Naive B cell (primary cell): ENCODE measurements at regions not wholly inside any gene's neighbourhood (a gene's known extent, or its start where the extent isn't known, plus 50 kb on each side); places are given as distances from the start of the nearest gene placed in this dataset.
A peak's percentile ranks its signal among the peaks of the same experiment; 100 is the strongest.
"Not testable (repeated sequence)": the region's sequence is repeated elsewhere in the genome, so short reads cannot be mapped to it uniquely, and the experiment has no call there.

Experiments used
- ATAC-seq, 2 donors: fragments of 150-1000 bp; cut with Tn5 transposase; 2 replicates each; pipeline ENCODE4 v1.10.0; 2021; ENCODE audit warnings: low read depth in 2 of 2, mild to moderate bottlenecking in 2 of 2, moderate library complexity in 2 of 2
- DNase-seq: peaks from one replicate; pipeline ENCODE4 v3.0.0; 2022
- H3K27ac Mint-ChIP-seq, 6 donors: one replicate each; pipeline ENCODE4 v1.8.0; 2020 to 2022; ENCODE audit warnings: mild to moderate bottlenecking in 6 of 6, mixed read lengths in 6 of 6, moderate library complexity in 5 of 6, inconsistent platforms in 2 of 6
- H3K27me3 Mint-ChIP-seq, 3 donors: one replicate each; pipeline ENCODE4 v1.8.0; 2021 to 2022; ENCODE audit warnings: mixed read lengths in 3 of 3, mild to moderate bottlenecking in 1 of 3
- H3K36me3 Mint-ChIP-seq, 2 donors: one replicate each; pipeline ENCODE4 v1.8.0; 2020 to 2022; ENCODE audit warnings: mixed read lengths in 2 of 2, inconsistent platforms in 1 of 2, mild to moderate bottlenecking in 1 of 2
- H3K4me1 Mint-ChIP-seq, 3 donors: one replicate each; pipeline ENCODE4 v1.8.0; 2020 to 2022; ENCODE audit warnings: mixed read lengths in 3 of 3, inconsistent platforms in 1 of 3, mild to moderate bottlenecking in 1 of 3, moderate library complexity in 1 of 3
- H3K4me3 Mint-ChIP-seq, 8 donors: one replicate each; pipeline ENCODE4 v1.8.0; 2020 to 2022; ENCODE audit warnings: mild to moderate bottlenecking in 8 of 8, mixed read lengths in 8 of 8, moderate library complexity in 8 of 8, inconsistent platforms in 2 of 8
- H3K9me3 Mint-ChIP-seq, 7 donors: one replicate each; pipeline ENCODE4 v1.8.0; 2020 to 2022; ENCODE audit warnings: mixed read lengths in 7 of 7, mild to moderate bottlenecking in 5 of 7, inconsistent platforms in 2 of 7, moderate library complexity in 1 of 7

DNA sequence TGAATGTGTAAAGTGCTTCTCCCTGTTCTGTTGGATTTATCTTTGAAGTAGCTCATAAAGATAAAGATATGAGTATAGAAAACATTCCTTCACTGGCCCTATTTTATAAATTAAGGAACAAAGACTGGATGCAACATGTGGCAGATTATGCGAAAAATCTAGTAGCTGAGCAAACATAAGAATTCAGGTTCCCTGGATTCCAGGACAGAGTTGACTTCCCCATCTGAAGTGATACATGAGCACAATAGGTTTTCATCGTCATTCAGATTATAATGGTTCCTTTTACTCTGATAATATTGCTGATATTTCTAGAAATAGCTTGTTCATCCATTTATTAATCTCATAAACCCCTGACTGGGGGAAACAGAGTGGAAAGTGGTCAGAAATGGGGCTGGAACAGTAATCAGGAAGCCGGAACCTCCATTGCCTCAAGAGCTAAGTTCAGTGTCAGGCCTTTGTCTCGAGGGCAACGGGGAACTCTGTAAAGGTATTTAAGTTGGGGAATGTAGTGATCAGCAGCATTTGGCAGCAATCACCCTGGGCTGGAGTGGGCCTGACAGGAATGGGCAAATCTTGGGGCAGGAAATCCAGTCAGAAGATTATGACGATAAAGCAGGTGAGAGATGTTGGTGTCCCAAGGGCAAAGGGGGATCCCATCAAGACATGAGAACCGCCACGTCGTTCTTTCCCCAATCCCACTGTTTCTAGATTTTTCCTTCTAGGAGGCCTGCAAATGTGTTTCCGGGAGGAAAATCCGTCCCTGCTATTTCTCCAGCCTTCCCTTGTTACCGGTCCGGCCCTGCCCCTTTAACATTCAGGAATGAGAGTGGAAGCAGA is 232.5 kb upstream of the SERP2 start:
- no peak for ATAC-seq
- Mint-ChIP-seq H3K27ac (peak overlapping the region; percentile 88 to 94 (median 92)), H3K27me3 (no peaks in the 10 kb centered on the region), H3K4me1 (peaks cover 16 to 29% (median 17%) of the 10 kb centered on the region in 3 donors), H3K36me3 (no peaks in the 10 kb centered on the region), H3K9me3 (no peaks in the 10 kb centered on the region), H3K4me3 (peak overlapping the region; percentile 79 to 99 (median 93))
- DNase-seq, result no peak

DNA sequence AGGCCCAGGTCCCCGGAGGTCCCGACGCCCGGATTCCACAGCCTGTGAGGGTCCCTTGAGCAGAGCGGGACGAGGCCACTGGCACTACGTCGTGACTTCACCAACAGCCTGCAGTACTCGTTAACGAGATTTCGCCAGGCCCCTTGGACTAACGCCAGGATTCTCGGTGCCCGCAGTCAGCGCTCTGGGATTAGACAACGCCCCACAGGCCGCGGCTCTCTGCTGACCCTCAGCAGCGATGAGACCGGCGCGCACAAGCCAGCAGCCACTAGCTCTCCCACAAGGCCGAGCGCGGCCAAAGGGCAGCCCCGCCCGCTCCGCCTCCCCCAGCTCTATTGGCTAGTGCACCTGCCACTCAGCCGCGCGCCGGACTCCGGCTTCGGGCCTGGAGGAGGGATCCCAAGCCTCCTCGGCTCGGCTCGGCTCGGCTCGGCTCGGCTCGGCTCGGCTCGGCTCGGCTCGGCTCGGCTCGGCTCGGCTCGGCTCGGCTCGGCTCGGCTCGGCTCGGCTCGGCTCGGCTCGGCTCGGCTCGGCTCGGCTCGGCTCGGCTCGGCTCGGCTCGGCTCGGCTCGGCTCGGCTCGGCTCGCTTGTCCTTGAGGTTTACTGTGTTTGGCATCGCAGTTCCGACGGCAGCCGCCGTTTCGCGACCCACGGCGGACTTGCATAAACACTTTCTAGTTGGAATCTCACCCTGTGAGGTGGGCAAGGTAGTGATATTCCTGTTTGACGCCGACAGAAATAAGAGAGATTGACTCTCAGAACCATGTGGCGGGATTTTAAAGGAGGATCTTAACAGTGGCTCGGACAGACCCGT is 231.7 kb upstream of the SERP2 start:
- Mint-ChIP-seq H3K4me1 (peaks cover 24 to 37% (median 25%) of the 10 kb centered on the region in 3 donors), H3K9me3 (peaks cover 0 to 5% (median 0%) of the 10 kb centered on the region in 7 donors)

DNA sequence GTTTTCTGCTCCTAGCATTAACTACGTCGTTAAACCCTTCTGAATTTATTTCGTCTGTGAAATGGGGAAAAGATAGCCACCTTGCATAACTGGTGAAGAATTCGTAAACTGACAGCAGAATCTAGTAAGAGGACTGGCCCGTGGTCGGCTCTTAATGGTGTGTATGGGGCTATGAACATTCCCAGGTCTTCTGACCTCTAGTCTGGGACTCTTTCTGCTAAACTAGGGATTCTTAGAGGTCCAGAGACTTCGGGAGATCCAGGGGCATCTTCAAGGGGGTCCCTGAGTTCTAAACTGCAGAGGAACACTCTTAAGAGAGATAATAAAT is 231.1 kb upstream of the SERP2 start:
- H3K36me3 Mint-ChIP-seq, result no peaks in the 10 kb centered on the region
- peak overlapping the region; percentile 79 to 99 (median 96) for H3K4me3 Mint-ChIP-seq
- peaks cover 24 to 40% (median 25%) of the 10 kb centered on the region in 3 donors for H3K4me1 Mint-ChIP-seq
- H3K27me3 Mint-ChIP-seq, result no peaks in the 10 kb centered on the region
- ATAC-seq, result peak in 1 of 2 donors; percentile 1
- DNase-seq, result no peak
- H3K27ac Mint-ChIP-seq, result peak overlapping the region; percentile 11 to 98 (median 95)
- H3K9me3 Mint-ChIP-seq, result peaks cover 0 to 5% (median 0%) of the 10 kb centered on the region in 7 donors

More for the DNA sequence above, 231.7 kb upstream of the SERP2 start:
- DNase-seq, result peak; percentile 97
- Mint-ChIP-seq H3K4me3 (peak overlapping the region; percentile 79 to 99 (median 96)), H3K27ac (peak overlapping the region; percentile 88 to 98 (median 96)), H3K27me3 (no peaks in the 10 kb centered on the region), H3K36me3 (no peaks in the 10 kb centered on the region)
- peak; percentile 95 to 97 for ATAC-seq

GRCh38 chr13:44142941-44143665 is 230.5 kb upstream of the SERP2 start:
- Mint-ChIP-seq H3K27ac (peak overlapping the region in 2 of 6 donors; percentile 88 to 98), H3K4me3 (peak overlapping the region in 7 of 8 donors; percentile 79 to 99 (median 95)), H3K9me3 (peaks cover 0 to 5% (median 0%) of the 10 kb centered on the region in 7 donors), H3K27me3 (no peaks in the 10 kb centered on the region), H3K36me3 (no peaks in the 10 kb centered on the region), H3K4me1 (peaks cover 24 to 40% (median 25%) of the 10 kb centered on the region in 3 donors)
- no peak for ATAC-seq
- no peak for DNase-seq

DNA sequence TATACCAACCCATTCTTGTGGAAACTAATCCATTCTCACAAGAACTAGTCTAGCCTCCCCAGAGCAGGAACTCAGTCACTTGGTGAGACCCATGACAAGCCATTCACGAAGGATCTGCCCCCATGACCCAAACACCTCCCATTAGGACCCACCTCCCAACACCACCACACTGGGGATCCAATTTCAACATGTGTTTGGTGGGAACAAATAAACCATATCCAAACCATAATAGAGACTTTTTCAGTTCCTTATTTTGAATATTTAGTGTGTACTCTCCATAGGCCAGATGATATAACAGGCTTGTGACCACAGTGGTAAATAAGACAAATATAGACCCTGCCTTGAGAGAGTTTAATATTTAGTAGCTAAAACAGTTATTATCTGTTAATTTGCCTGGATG is 227.5 kb upstream of the SERP2 start:
- Mint-ChIP-seq H3K4me1 (peaks cover 20 to 36% (median 22%) of the 10 kb centered on the region in 3 donors), H3K9me3 (peaks cover 0 to 5% (median 0%) of the 10 kb centered on the region in 7 donors), H3K4me3 (peak overlapping the region; percentile 0 to 84 (median 18))

DNA sequence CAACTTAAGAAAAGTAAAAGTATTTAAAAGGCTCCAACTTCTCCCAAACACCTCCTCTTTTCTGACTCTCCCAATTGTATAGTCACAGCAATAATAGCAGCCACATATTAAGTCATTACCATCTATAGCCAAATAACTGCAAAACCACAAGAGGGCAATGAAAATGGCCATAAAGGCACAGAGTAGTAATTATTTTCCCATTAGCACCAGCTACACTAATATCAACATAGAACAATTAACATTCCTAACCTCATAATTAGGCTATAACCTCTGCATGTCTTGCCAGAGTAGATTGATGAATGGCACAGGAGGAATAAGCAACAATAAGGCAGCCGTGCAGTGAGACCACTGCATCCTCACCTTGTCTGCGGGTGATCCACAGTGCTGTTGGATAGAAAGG is 226.4 kb upstream of the SERP2 start:
- peak overlapping the region in 1 of 8 donors; percentile 41 for H3K4me3 Mint-ChIP-seq
- no peak overlapping the region for H3K27ac Mint-ChIP-seq
- H3K27me3 Mint-ChIP-seq, result no peaks in the 10 kb centered on the region
- no peak for DNase-seq
- peaks cover 17 to 32% (median 19%) of the 10 kb centered on the region in 3 donors for H3K4me1 Mint-ChIP-seq
- no peak for ATAC-seq
- H3K9me3 Mint-ChIP-seq, result peaks cover 0 to 5% (median 0%) of the 10 kb centered on the region in 7 donors
- H3K36me3 Mint-ChIP-seq, result no peaks in the 10 kb centered on the region

More for the DNA sequence above, 227.5 kb upstream of the SERP2 start:
- H3K36me3 Mint-ChIP-seq, result no peaks in the 10 kb centered on the region
- no peaks in the 10 kb centered on the region for H3K27me3 Mint-ChIP-seq
- H3K27ac Mint-ChIP-seq, result peak overlapping the region in 5 of 6 donors; percentile 12 to 50 (median 33)
- DNase-seq (peak; percentile 29), ATAC-seq (peak; percentile 13)

DNA sequence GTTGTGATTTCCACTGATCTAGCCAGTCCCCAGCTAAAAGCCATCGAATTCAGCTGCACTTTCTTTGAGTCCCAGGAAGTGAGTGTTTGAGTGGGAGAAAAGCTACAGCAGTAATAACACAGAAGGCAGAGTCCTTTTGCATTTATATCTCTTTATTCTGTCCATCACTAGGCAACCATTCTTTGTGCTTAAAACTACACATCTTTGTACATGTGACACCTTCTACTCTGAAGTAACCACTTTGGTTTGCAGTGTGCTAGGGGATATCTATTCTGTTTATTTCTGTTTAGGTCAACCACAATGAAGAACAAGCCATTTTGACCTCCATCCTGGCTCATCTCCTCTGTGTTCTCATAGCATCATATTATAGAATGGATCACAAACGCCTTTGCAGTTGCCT is 226.0 kb upstream of the SERP2 start:
- Mint-ChIP-seq H3K27me3 (no peaks in the 10 kb centered on the region), H3K4me3 (no peak overlapping the region), H3K4me1 (peaks cover 17 to 28% (median 19%) of the 10 kb centered on the region in 3 donors), H3K27ac (no peak overlapping the region), H3K9me3 (peaks cover 0 to 5% (median 0%) of the 10 kb centered on the region in 7 donors), H3K36me3 (no peaks in the 10 kb centered on the region)
- no peak for ATAC-seq
- no peak for DNase-seq

GRCh38 chr13:44148159-44148914 is 225.3 kb upstream of the SERP2 start:
- peaks cover 0 to 5% (median 0%) of the 10 kb centered on the region in 7 donors for H3K9me3 Mint-ChIP-seq
- no peaks in the 10 kb centered on the region for H3K36me3 Mint-ChIP-seq
- H3K4me1 Mint-ChIP-seq, result peaks cover 17 to 22% (median 19%) of the 10 kb centered on the region in 3 donors
- no peaks in the 10 kb centered on the region for H3K27me3 Mint-ChIP-seq
- H3K4me3 Mint-ChIP-seq, result no peak overlapping the region
- no peak for ATAC-seq
- H3K27ac Mint-ChIP-seq, result no peak overlapping the region
- no peak for DNase-seq

GRCh38 chr13:44149231-44149630 is 224.4 kb upstream of the SERP2 start:
- H3K4me3 Mint-ChIP-seq, DNase-seq, H3K9me3 Mint-ChIP-seq, H3K36me3 Mint-ChIP-seq, H3K27me3 Mint-ChIP-seq, ATAC-seq: not testable (repeated sequence)
- H3K27ac Mint-ChIP-seq, result peak overlapping the region in 1 of 6 donors; percentile 28
- H3K4me1 Mint-ChIP-seq, result peaks cover 17 to 21% (median 19%) of the 10 kb centered on the region in 3 donors

GRCh38 chr13:44149821-44150220 is 223.8 kb upstream of the SERP2 start:
- peaks cover 0 to 4% (median 0%) of the 10 kb centered on the region in 3 donors for H3K27me3 Mint-ChIP-seq
- peaks cover 0 to 8% (median 0%) of the 10 kb centered on the region in 7 donors for H3K9me3 Mint-ChIP-seq
- H3K4me3 Mint-ChIP-seq, result no peak overlapping the region
- no peak for ATAC-seq
- no peaks in the 10 kb centered on the region for H3K36me3 Mint-ChIP-seq
- H3K27ac Mint-ChIP-seq, result no peak overlapping the region
- no peak for DNase-seq
- peaks cover 17 to 21% (median 19%) of the 10 kb centered on the region in 3 donors for H3K4me1 Mint-ChIP-seq

- Mint-ChIP-seq H3K9me3 (peaks cover 0 to 6% (median 0%) of the 10 kb centered on the region in 7 donors), H3K4me3 (no peak overlapping the region), H3K27me3 (peaks cover 0 to 16% (median 9%) of the 10 kb centered on the region in 3 donors), H3K36me3 (no peaks in the 10 kb centered on the region), H3K27ac (no peak overlapping the region), H3K4me1 (peaks cover 4 to 8% (median 4%) of the 10 kb centered on the region in 3 donors)
- DNase-seq (no peak), ATAC-seq (no peak)
These were observed 222.2 kb upstream of the SERP2 start for GRCh38 chr13:44151474-44151873.

DNA sequence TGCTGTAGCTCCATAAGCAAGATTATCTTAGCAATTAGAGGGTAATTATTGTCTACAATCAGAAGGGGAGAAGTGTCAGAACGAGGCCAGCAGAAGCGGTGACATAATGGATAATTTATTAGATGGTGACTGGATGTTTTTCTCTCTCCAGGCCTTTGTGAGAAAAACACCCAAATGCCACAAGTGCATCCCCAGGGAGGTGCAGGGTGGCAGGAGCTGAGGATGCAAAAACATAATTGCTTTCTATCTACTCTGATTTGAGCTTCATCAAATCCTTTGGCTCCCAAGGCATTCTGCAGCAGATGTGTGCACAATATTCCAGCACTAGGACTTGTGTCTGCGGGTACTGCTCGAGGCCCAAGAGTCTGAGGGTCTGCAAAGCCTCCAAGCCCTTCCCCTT is 220.1 kb upstream of the SERP2 start:
- ATAC-seq (no peak), DNase-seq (no peak)
- Mint-ChIP-seq H3K4me1 (no peaks in the 10 kb centered on the region), H3K27me3 (peaks cover 0 to 16% (median 9%) of the 10 kb centered on the region in 3 donors), H3K36me3 (no peaks in the 10 kb centered on the region), H3K4me3 (no peak overlapping the region), H3K27ac (no peak overlapping the region), H3K9me3 (peaks cover 0 to 3% (median 0%) of the 10 kb centered on the region in 7 donors)
